B cell (primary cell): ENCODE measurements at regions not wholly inside any gene's neighbourhood (a gene's known extent, or its start where the extent isn't known, plus 50 kb on each side); places are given as distances from the start of the nearest gene placed in this dataset.

Experiments
- ATAC-seq: fragments of 200-7000 bp; cut with Tn5 transposase; one replicate; pipeline ENCODE4 v1.10.0; 2021; ENCODE audit warnings: low read depth, mild to moderate bottlenecking, moderate number of reproducible peaks, moderate library complexity
- CTCF ChIA-PET: fragments of 350-600 bp; sonication (Branson Sonifier 250); formaldehyde crosslinking; loops from one replicate; lab custom pipeline; 2021; ENCODE audit warnings: antibody characterized with exemption, inconsistent platforms; lab: Charles Lee
- POLR2A ChIA-PET: fragments of 350-600 bp; sonication (Branson Sonifier 250); formaldehyde crosslinking; loops from one replicate; lab custom pipeline; 2021; ENCODE audit warnings: antibody characterized with exemption; lab: Charles Lee
- DNase-seq: peaks from one replicate; pipeline ENCODE4 v3.0.0; 2013
- H2AFZ ChIP-seq: 2 replicates; pipeline ENCODE4 v1.6.1; 2012; ENCODE audit warnings: mild to moderate bottlenecking, low read depth, low read length; ENCODE audit not compliant: insufficient read depth, poor library complexity, severe bottlenecking
- H3K27ac ChIP-seq, 2 donors: 1 replicate in 1 of 2; 2 replicates in 1 of 2; pipeline ENCODE4 v1.5.1; 2012 to 2013; ENCODE audit warnings: low read length in 2 of 2, mild to moderate bottlenecking in 2 of 2, moderate library complexity in 1 of 2
- H3K27me3 ChIP-seq, 4 experiments: fragments of 200-600 bp in 1 of 4; sonication (generic) in 1 of 4; replicated peaks in 1 of 4; 1 replicate in 2 of 4; 2 replicates in 2 of 4; pipeline versions ENCODE4 v1.6.1 to v1.7.0; 2013 to 2016; ENCODE audit warnings: low read length in 3 of 4, mild to moderate bottlenecking in 2 of 4, mixed read lengths in 1 of 4, moderate library complexity in 1 of 4; ENCODE audit not compliant: insufficient read depth in 4 of 4, control insufficient read depth in 3 of 4; ENCODE audit errors: control extremely low read depth in 1 of 4
- H3K36me3 ChIP-seq, 2 experiments: replicated peaks in 1 of 2; 1 replicate in 1 of 2; 2 replicates in 1 of 2; pipeline versions ENCODE4 v1.6.1 to v1.7.1; 2013; ENCODE audit warnings: low read length in 1 of 2; ENCODE audit not compliant: insufficient read depth in 2 of 2, control insufficient read depth in 1 of 2; ENCODE audit errors: control extremely low read depth in 1 of 2, extremely low read depth in 1 of 2
- H3K4me1 ChIP-seq, 2 donors: fragments of 200-600 bp in 1 of 2; sonication (generic) in 1 of 2; 1 replicate in 1 of 2; 2 replicates in 1 of 2; pipeline versions ENCODE4 v1.5.1 to v1.6.1; 2013 to 2017; ENCODE audit warnings: low read length in 2 of 2; ENCODE audit not compliant: control insufficient read depth in 2 of 2, insufficient read depth in 2 of 2
- H3K4me2 ChIP-seq: replicated peaks from 2 replicates; pipeline ENCODE3; 2012; ENCODE audit warnings: mild to moderate bottlenecking, low read depth, low read length; ENCODE audit not compliant: poor library complexity, severe bottlenecking
- H3K4me3 ChIP-seq, 5 experiments: fragments of 200-600 bp in 1 of 5; sonication (generic) in 1 of 5; 1 replicate in 3 of 5; 2 replicates in 2 of 5; pipeline versions ENCODE4 v1.5.1 to v1.7.0; 2011 to 2016; ENCODE audit warnings: low read length in 4 of 5, mild to moderate bottlenecking in 4 of 5, low read depth in 2 of 5, control low read depth in 1 of 5, moderate library complexity in 1 of 5; ENCODE audit not compliant: insufficient read depth in 1 of 5; ENCODE audit errors: control extremely low read depth in 1 of 5, extremely low read depth in 1 of 5
- H3K79me2 ChIP-seq: fragments of 200-600 bp; sonication (generic); one replicate; pipeline ENCODE4 v1.6.0; 2016; ENCODE audit warnings: low read length; ENCODE audit not compliant: control insufficient read depth, insufficient read depth
- H3K9ac ChIP-seq: fragments of 200-600 bp; sonication (generic); 2 replicates; pipeline ENCODE4 v1.6.1; 2017; ENCODE audit warnings: mild to moderate bottlenecking, low read length, moderate library complexity
- H3K9me3 ChIP-seq, 3 donors: one replicate each; pipeline versions ENCODE4 v1.6.1 to v1.7.1; 2013; ENCODE audit warnings: low read length in 2 of 3; ENCODE audit not compliant: control insufficient read depth in 2 of 3, insufficient read depth in 1 of 3; ENCODE audit errors: control extremely low read depth in 1 of 3
- H4K20me1 ChIP-seq: 2 replicates; pipeline ENCODE4 v1.6.0; 2012; ENCODE audit warnings: mild to moderate bottlenecking, low read length; ENCODE audit not compliant: insufficient read depth, control insufficient read depth, poor library complexity, severe bottlenecking
- H3K27ac Mint-ChIP-seq: one replicate; pipeline ENCODE4 v1.8.0; 2021; ENCODE audit warnings: mixed read lengths
- H3K27me3 Mint-ChIP-seq: one replicate; pipeline ENCODE4 v1.8.0; 2021; ENCODE audit warnings: mixed read lengths
- H3K4me1 Mint-ChIP-seq: one replicate; pipeline ENCODE4 v1.8.0; 2021; ENCODE audit warnings: mixed read lengths
- H3K4me3 Mint-ChIP-seq: one replicate; pipeline ENCODE4 v1.8.0; 2021; ENCODE audit warnings: mixed read lengths
- H3K9me3 Mint-ChIP-seq: one replicate; pipeline ENCODE4 v1.8.0; 2022; ENCODE audit warnings: mixed read lengths; ENCODE audit not compliant: insufficient read depth
- EZH2 ChIP-seq: IDR thresholded peaks from 2 replicates; pipeline ENCODE4 v1.6.1; 2012; ENCODE audit warnings: borderline replicate concordance, low read depth, mild to moderate bottlenecking, moderate library complexity, low read length; ENCODE audit not compliant: insufficient read depth, poor library complexity, severe bottlenecking
- WGBS: methylation state at CpG from one replicate; pipeline ENCODE4 v1.1.5; 2013; ENCODE audit warnings: missing lambda C conversion rate; ENCODE audit not compliant: insufficient coverage; 5-methylcytosine and 5-hydroxymethylcytosine counted together
- intact Hi-C: fragments of 100-400 bp; cut with micrococcal nuclease; formaldehyde crosslinking; loops from one replicate; pipeline ENCODE4 v1.10.0; 2022
- TF ChIP-seq, protein P1 (sequence below): fragments of 200-600 bp; IDR thresholded peaks from one replicate; pipeline ENCODE4 v1.8.0; 2022; ENCODE audit warnings: antibody characterized with exemption, mild to moderate bottlenecking

DNA sequence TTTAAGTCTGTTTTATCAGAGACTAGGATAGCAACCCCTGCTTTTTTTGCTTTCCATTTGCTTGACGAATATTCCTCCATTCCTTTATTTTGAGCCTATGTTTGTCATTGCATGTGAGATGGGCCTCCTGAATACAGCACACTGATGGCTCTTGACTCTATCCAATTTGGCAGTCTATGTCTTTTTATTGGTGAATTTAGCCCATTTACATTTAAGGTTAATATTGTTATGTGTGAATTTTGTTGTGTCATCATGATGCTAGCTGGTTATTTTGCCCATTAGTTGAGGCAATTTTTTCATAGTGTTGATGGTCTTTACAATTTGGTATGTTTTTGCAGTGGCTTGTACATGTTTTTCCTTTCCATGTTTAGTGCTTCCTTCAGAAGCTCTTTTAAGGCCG is 50.7 kb upstream of the PDE4B start:
- H3K27ac ChIP-seq, result no peak overlapping the region
- intact Hi-C loops, result no loop called here
- H4K20me1 ChIP-seq, result no peaks in the 10 kb centered on the region
- CTCF ChIA-PET, result no interaction called here
- no peak overlapping the region for H3K9ac ChIP-seq
- POLR2A ChIA-PET, result no interaction called here
- H3K4me3 Mint-ChIP-seq, result no peak overlapping the region
- no peak for ATAC-seq
- H3K27ac Mint-ChIP-seq, result no peak overlapping the region
- H3K79me2 ChIP-seq, result no peaks in the 10 kb centered on the region
- no peak overlapping the region for H3K4me3 ChIP-seq
- H3K4me1 Mint-ChIP-seq, result no peaks in the 10 kb centered on the region
- no CpG with 5 or more reads among the region's 2 CpGs for WGBS
- no peak overlapping the region for H2AFZ ChIP-seq
- no peaks in the 10 kb centered on the region for H3K4me1 ChIP-seq
- peaks cover 3% of the 10 kb centered on the region for H3K27me3 Mint-ChIP-seq
- H3K9me3 ChIP-seq, result peaks cover 0 to 24% (median 8%) of the 10 kb centered on the region in 3 donors
- no peaks in the 10 kb centered on the region for H3K36me3 ChIP-seq
- no peak overlapping the region for H3K4me2 ChIP-seq
- peaks cover 15% of the 10 kb centered on the region for H3K9me3 Mint-ChIP-seq
- H3K27me3 ChIP-seq, result no peaks in the 10 kb centered on the region
- DNase-seq, result no peak
- TF ChIP-seq, protein P1, sequence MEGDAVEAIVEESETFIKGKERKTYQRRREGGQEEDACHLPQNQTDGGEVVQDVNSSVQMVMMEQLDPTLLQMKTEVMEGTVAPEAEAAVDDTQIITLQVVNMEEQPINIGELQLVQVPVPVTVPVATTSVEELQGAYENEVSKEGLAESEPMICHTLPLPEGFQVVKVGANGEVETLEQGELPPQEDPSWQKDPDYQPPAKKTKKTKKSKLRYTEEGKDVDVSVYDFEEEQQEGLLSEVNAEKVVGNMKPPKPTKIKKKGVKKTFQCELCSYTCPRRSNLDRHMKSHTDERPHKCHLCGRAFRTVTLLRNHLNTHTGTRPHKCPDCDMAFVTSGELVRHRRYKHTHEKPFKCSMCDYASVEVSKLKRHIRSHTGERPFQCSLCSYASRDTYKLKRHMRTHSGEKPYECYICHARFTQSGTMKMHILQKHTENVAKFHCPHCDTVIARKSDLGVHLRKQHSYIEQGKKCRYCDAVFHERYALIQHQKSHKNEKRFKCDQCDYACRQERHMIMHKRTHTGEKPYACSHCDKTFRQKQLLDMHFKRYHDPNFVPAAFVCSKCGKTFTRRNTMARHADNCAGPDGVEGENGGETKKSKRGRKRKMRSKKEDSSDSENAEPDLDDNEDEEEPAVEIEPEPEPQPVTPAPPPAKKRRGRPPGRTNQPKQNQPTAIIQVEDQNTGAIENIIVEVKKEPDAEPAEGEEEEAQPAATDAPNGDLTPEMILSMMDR, result no peak
- TF ChIP-seq EZH2, result no peak
